Mesodermal cell (in vitro differentiated cells): ENCODE measurements at regions not wholly inside any gene's neighbourhood (a gene's known extent, or its start where the extent isn't known, plus 50 kb on each side); places are given as distances from the start of the nearest gene placed in this dataset.

Experiments used
- H3K27ac ChIP-seq: 2 replicates; pipeline ENCODE4 v1.7.0; 2013; ENCODE audit warnings: mild to moderate bottlenecking, low read depth, low read length, moderate library complexity; ENCODE audit not compliant: severe bottlenecking
- H3K36me3 ChIP-seq: 2 replicates; pipeline ENCODE4 v1.7.1; 2013; ENCODE audit warnings: mild to moderate bottlenecking, low read length, moderate library complexity; ENCODE audit not compliant: control insufficient read depth, insufficient read depth
- H3K4me1 ChIP-seq: one replicate; pipeline ENCODE4 v1.7.1; 2013; ENCODE audit warnings: mild to moderate bottlenecking, low read length; ENCODE audit not compliant: insufficient read depth, control insufficient read depth, poor library complexity, severe bottlenecking
- H3K4me3 ChIP-seq: 2 replicates; pipeline ENCODE4 v1.7.0; 2013; ENCODE audit warnings: low read length, control low read depth, mild to moderate bottlenecking; ENCODE audit not compliant: insufficient read depth, poor library complexity, severe bottlenecking; ENCODE audit errors: extremely low read depth
- H3K9me3 ChIP-seq: 2 replicates; pipeline ENCODE4 v1.7.1; 2013; ENCODE audit warnings: mild to moderate bottlenecking, low read length, moderate library complexity; ENCODE audit not compliant: control insufficient read depth
- WGBS, 2 experiments: methylation state at CpG; one replicate each; pipeline ENCODE4 v1.1.5; 2013; ENCODE audit warnings: missing lambda C conversion rate in 2 of 2; ENCODE audit not compliant: insufficient coverage in 2 of 2; 5-methylcytosine and 5-hydroxymethylcytosine counted together

DNA sequence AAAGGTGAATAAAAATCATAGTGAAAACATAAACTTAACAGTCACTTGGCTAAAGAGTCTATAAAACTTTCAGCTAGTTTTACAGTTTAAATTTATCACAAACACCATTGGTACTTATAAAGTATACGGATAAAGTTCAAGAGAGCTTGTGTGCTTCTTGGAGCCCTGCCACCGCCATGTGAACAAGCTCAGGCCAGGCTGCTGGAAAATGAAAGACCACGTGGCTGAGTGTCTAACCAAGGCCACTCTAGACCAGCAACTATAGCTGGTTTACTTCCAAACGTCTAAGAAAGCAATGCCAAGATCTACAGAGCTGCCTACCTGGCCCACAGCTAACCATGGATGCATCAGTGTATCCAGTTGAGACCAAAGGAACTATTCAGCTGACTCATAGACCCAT is 66.3 kb upstream of the API5 start:
- H3K4me1 ChIP-seq, result no peaks in the 10 kb centered on the region
- H3K27ac ChIP-seq, result no peak overlapping the region
- H3K4me3 ChIP-seq, result no peak overlapping the region
- WGBS, 2 experiments, result 78 to 88% methylated on average over 3 of the region's 4 CpGs
- no peaks in the 10 kb centered on the region for H3K9me3 ChIP-seq
- no peaks in the 10 kb centered on the region for H3K36me3 ChIP-seq

DNA sequence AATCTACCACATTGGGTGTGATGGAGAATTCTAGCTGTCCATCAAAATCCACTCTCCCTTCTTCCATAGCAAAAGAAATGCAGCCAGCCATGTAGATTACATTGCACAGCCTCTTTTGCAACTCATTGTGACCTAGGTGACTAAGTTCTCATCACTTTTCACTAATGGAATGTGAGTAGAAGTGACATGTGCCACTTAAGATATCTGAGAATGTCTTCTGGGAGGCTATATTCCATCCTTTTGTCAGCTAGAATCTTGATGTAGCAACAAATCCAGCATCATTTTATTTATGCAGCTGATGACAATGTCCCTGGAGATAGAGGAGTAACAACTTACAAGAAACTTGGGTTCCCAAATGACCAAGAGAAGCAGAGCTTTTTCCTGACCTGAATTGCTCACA is 61.5 kb upstream of the API5 start:
- Histone ChIP-seq H3K36me3 (no peaks in the 10 kb centered on the region), H3K4me3 (no peak overlapping the region), H3K4me1 (no peaks in the 10 kb centered on the region), H3K27ac (no peak overlapping the region), H3K9me3 (no peaks in the 10 kb centered on the region)

DNA sequence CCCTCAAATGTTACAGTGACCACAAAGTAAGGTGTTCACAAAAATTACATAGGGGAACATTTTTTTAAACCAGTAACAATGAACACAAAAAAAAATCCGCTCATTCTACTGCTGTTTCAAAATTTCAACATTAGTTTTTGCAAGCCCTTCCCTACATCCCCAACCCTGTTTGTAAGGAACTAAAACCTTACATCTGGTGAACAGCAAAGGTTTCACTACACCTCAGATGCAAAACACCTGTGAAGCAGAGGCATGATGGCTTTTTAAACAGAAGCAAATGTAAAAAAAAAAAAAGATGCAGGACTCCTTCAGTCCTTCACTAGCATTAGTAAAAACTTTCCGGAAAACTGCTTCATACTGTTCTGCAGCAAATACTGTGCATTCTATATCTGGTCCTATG is 50.0 kb upstream of the API5 start:
- Histone ChIP-seq H3K36me3 (no peaks in the 10 kb centered on the region), H3K4me1 (no peaks in the 10 kb centered on the region)
- WGBS, 2 experiments, result 78% methylated on average over 1 of the region's 2 CpGs; no CpG with 5 or more reads in 1 of the 2 experiments

More for the DNA sequence above, 50.0 kb upstream of the API5 start:
- H3K9me3 ChIP-seq, result peaks cover 2% of the 10 kb centered on the region
- no peak overlapping the region for H3K27ac ChIP-seq
- no peak overlapping the region for H3K4me3 ChIP-seq
